ENCODE measurements at regions not wholly inside any gene's neighbourhood (a gene's known extent, or its start where the extent isn't known, plus 50 kb on each side); places are given as distances from the start of the nearest gene placed in this dataset.

DNA sequence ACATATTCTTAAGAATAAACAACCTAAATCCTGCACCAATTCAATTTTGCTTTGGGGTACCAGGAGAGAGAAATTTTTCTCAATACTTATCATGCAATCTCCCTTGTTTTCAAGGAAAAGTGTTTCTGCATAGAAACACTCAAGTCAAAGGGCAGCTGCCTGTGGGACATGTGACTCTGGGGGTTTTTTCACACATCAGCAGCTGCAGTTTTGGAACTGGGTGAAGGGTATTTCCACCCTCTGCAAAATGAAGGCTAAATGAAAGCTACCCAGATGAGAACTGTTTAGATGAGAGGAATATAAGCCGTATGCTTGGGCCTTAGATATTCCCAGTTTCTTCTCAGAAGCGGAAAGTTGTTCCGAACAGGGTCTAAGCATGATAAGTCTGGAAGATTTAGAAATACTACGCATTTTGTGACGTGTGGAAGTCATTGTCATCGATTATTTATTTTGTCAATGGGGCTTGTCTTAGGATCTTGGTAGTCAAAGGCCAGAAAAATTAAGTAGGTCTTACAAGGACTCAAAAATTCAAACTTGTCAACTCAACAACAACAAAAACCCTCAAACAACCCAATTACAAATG, 64.3 kb upstream of the BOD1 start (continued):
- TF ChIP-seq, protein P1, sequence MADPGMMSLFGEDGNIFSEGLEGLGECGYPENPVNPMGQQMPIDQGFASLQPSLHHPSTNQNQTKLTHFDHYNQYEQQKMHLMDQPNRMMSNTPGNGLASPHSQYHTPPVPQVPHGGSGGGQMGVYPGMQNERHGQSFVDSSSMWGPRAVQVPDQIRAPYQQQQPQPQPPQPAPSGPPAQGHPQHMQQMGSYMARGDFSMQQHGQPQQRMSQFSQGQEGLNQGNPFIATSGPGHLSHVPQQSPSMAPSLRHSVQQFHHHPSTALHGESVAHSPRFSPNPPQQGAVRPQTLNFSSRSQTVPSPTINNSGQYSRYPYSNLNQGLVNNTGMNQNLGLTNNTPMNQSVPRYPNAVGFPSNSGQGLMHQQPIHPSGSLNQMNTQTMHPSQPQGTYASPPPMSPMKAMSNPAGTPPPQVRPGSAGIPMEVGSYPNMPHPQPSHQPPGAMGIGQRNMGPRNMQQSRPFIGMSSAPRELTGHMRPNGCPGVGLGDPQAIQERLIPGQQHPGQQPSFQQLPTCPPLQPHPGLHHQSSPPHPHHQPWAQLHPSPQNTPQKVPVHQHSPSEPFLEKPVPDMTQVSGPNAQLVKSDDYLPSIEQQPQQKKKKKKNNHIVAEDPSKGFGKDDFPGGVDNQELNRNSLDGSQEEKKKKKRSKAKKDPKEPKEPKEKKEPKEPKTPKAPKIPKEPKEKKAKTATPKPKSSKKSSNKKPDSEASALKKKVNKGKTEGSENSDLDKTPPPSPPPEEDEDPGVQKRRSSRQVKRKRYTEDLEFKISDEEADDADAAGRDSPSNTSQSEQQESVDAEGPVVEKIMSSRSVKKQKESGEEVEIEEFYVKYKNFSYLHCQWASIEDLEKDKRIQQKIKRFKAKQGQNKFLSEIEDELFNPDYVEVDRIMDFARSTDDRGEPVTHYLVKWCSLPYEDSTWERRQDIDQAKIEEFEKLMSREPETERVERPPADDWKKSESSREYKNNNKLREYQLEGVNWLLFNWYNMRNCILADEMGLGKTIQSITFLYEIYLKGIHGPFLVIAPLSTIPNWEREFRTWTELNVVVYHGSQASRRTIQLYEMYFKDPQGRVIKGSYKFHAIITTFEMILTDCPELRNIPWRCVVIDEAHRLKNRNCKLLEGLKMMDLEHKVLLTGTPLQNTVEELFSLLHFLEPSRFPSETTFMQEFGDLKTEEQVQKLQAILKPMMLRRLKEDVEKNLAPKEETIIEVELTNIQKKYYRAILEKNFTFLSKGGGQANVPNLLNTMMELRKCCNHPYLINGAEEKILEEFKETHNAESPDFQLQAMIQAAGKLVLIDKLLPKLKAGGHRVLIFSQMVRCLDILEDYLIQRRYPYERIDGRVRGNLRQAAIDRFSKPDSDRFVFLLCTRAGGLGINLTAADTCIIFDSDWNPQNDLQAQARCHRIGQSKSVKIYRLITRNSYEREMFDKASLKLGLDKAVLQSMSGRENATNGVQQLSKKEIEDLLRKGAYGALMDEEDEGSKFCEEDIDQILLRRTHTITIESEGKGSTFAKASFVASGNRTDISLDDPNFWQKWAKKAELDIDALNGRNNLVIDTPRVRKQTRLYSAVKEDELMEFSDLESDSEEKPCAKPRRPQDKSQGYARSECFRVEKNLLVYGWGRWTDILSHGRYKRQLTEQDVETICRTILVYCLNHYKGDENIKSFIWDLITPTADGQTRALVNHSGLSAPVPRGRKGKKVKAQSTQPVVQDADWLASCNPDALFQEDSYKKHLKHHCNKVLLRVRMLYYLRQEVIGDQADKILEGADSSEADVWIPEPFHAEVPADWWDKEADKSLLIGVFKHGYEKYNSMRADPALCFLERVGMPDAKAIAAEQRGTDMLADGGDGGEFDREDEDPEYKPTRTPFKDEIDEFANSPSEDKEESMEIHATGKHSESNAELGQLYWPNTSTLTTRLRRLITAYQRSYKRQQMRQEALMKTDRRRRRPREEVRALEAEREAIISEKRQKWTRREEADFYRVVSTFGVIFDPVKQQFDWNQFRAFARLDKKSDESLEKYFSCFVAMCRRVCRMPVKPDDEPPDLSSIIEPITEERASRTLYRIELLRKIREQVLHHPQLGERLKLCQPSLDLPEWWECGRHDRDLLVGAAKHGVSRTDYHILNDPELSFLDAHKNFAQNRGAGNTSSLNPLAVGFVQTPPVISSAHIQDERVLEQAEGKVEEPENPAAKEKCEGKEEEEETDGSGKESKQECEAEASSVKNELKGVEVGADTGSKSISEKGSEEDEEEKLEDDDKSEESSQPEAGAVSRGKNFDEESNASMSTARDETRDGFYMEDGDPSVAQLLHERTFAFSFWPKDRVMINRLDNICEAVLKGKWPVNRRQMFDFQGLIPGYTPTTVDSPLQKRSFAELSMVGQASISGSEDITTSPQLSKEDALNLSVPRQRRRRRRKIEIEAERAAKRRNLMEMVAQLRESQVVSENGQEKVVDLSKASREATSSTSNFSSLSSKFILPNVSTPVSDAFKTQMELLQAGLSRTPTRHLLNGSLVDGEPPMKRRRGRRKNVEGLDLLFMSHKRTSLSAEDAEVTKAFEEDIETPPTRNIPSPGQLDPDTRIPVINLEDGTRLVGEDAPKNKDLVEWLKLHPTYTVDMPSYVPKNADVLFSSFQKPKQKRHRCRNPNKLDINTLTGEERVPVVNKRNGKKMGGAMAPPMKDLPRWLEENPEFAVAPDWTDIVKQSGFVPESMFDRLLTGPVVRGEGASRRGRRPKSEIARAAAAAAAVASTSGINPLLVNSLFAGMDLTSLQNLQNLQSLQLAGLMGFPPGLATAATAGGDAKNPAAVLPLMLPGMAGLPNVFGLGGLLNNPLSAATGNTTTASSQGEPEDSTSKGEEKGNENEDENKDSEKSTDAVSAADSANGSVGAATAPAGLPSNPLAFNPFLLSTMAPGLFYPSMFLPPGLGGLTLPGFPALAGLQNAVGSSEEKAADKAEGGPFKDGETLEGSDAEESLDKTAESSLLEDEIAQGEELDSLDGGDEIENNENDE (IDR thresholded peaks at IDR 0.05; ENCODE audit: insufficient replicate concordance, low read length), result no peak
- no peak for TF ChIP-seq JUN (IDR thresholded peaks at IDR 0.05; ENCODE audit: low read depth, low read length)
- no peak for TF ChIP-seq RFX5 (IDR thresholded peaks at IDR 0.05; ENCODE audit: borderline replicate concordance, low read depth, low read length)
- TF ChIP-seq BACH1 (IDR thresholded peaks at IDR 0.05; ENCODE audit: low read length), result no peak
- TF ChIP-seq SIX5 (IDR thresholded peaks at IDR 0.05; ENCODE audit: low read depth, low read length), result no peak
- no peak for TF ChIP-seq SRF (IDR thresholded peaks at IDR 0.05; ENCODE audit: low read depth, low read length)
- TF ChIP-seq TCF12 (IDR thresholded peaks at IDR 0.05; ENCODE audit: low read depth, low read length), result no peak
- no peak for TF ChIP-seq NRF1 (IDR thresholded peaks at IDR 0.05; ENCODE audit: low read depth, low read length)
- no peak for TF ChIP-seq CBX8 (IDR thresholded peaks at IDR 0.05; ENCODE audit: borderline replicate concordance, low read depth, low read length)
- no peak for TF ChIP-seq ZNF274 (IDR thresholded peaks at IDR 0.05; ENCODE audit: borderline replicate concordance, extremely low read depth, low read length)
- TF ChIP-seq TAF7 (optimal IDR thresholded peaks at IDR 0.05; ENCODE audit: borderline replicate concordance, low read depth, low read length), result no peak
- TF ChIP-seq CHD2 (IDR thresholded peaks at IDR 0.05; ENCODE audit: low read length), result no peak
- no peak for TF ChIP-seq SIRT6 (IDR thresholded peaks at IDR 0.05; ENCODE audit: low read length)
